ENCODE measurements at regions not wholly inside any gene's neighbourhood (a gene's known extent, or its start where the extent isn't known, plus 50 kb on each side); places are given as distances from the start of the nearest gene placed in this dataset.

GRCh38 chr5:7050986-7051385, 337.8 kb downstream of the TENT4A start:
- H3K27me3 ChIP-seq, result no peaks in the 10 kb centered on the region
- no peak for DNase-seq
- WGBS, 2 donors, result 59 to 79% methylated on average over 1 of the region's 1 CpG
- no peak for TF ChIP-seq CTCF (IDR thresholded peaks at IDR 0.05)
- TF ChIP-seq POLR2A (IDR thresholded peaks at IDR 0.05), result no peak
- no peaks in the 10 kb centered on the region for H3K36me3 ChIP-seq
- no peaks in the 10 kb centered on the region for H3K9me3 ChIP-seq
- H3K4me1 ChIP-seq, result no peaks in the 10 kb centered on the region
- no peak overlapping the region for H3K27ac ChIP-seq
- H3K4me3 ChIP-seq (replicated peaks in 1 of 3), result no peak overlapping the region
- intact Hi-C loops (cut with DNase I), result no loop called here

GRCh38 chr5:7053125-7053524, 339.9 kb downstream of the TENT4A start:
- Histone ChIP-seq H3K4me1 (no peaks in the 10 kb centered on the region), H3K4me3 (replicated peaks in 1 of 3) (no peak overlapping the region), H3K27ac (no peak overlapping the region), H3K36me3 (no peaks in the 10 kb centered on the region), H3K9me3 (no peaks in the 10 kb centered on the region), H3K27me3 (no peaks in the 10 kb centered on the region)
- no peak for TF ChIP-seq CTCF (IDR thresholded peaks at IDR 0.05)
- no peak for TF ChIP-seq POLR2A (IDR thresholded peaks at IDR 0.05)
- intact Hi-C loops (cut with DNase I), result no loop called here
- DNase-seq, result no peak

DNA sequence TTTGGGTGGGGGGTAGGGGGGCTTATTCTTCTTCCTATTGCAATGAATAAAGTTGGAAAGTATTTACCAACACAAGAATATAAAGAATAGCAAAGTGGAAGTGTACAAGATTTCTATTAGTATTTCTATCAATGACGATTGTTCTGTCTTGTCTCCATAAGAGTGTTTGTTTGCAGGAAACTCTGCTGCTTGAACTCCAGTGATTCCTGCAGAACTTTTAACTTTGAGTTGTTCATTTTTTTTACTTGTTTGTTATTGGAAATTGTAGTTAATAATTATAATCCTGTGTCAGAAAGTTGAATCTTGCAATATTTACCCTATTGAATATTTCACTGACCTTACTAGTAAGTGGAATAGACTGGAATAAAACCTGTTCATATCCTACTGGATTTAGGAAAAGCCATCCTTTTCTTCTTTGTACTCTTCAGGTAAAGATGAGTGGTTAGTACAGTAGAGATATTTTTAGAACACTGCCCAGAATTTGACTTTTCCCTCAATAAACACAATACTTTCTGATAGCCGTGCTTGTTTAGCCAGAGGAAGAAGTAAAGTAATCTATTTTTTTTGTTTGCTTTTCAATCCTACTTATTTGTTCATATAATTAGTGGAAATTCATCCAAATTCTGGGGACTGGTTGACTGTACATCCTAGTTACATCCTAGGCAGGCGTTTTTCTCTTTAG, 340.4 kb downstream of the TENT4A start:
- intact Hi-C loops (cut with DNase I), result no loop called here
- Histone ChIP-seq H3K9me3 (no peaks in the 10 kb centered on the region), H3K4me1 (no peaks in the 10 kb centered on the region), H3K4me3 (replicated peaks in 1 of 3) (no peak overlapping the region), H3K36me3 (no peaks in the 10 kb centered on the region), H3K27me3 (no peaks in the 10 kb centered on the region), H3K27ac (no peak overlapping the region)
- TF ChIP-seq POLR2A (IDR thresholded peaks at IDR 0.05) (no peak), CTCF (IDR thresholded peaks at IDR 0.05) (no peak)
- 72 to 80% methylated on average over 3 of the region's 3 CpGs for WGBS, 2 donors
- DNase-seq, result no peak

- TF ChIP-seq CTCF (IDR thresholded peaks at IDR 0.05) (no peak), POLR2A (IDR thresholded peaks at IDR 0.05) (no peak)
- H3K9me3 ChIP-seq, result no peaks in the 10 kb centered on the region
- H3K27ac ChIP-seq, result no peak overlapping the region
- intact Hi-C loops (cut with DNase I), result no loop called here
- no peaks in the 10 kb centered on the region for H3K4me1 ChIP-seq
- 87 to 91% methylated on average over 10 of the region's 10 CpGs for WGBS, 2 donors
- H3K27me3 ChIP-seq, result no peaks in the 10 kb centered on the region
- no peak overlapping the region for H3K4me3 ChIP-seq (replicated peaks in 1 of 3)
- no peaks in the 10 kb centered on the region for H3K36me3 ChIP-seq
- DNase-seq, result no peak
Observed at GRCh38 chr5:7066471-7067235, 329.3 kb upstream of the ADCY2 start.

DNA sequence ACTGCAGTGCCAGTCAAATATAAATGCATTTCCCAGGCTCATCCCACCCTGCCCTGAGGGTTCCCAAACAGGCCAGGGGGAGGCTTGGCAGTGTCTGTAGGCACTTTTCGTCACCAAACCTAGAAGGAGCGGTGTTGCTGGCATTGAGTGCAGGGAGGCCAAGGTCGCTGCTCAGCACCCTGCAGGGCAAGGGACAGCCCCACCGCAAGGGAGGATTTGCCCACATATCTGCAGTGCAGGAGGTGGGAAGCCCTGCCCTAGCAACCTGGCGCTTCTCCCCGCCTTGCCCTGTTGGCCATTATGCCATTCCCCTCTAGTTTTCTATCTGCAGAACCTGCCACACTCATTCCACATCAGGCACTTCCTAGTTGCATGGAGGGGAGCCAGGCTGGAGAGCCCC, 327.8 kb upstream of the ADCY2 start:
- 89 to 94% methylated on average over 6 of the region's 6 CpGs for WGBS, 2 donors
- Histone ChIP-seq H3K9me3 (no peaks in the 10 kb centered on the region), H3K27ac (no peak overlapping the region), H3K4me1 (no peaks in the 10 kb centered on the region), H3K27me3 (no peaks in the 10 kb centered on the region), H3K4me3 (replicated peaks in 1 of 3) (no peak overlapping the region), H3K36me3 (no peaks in the 10 kb centered on the region)
- no peak for DNase-seq
- no peak for TF ChIP-seq CTCF (IDR thresholded peaks at IDR 0.05)
- no peak for TF ChIP-seq POLR2A (IDR thresholded peaks at IDR 0.05)
- intact Hi-C loops (cut with DNase I), result no loop called here
